GM12878 (cell line): ENCODE measurements at regions not wholly inside any gene's neighbourhood (a gene's known extent, or its start where the extent isn't known, plus 50 kb on each side); places are given as distances from the start of the nearest gene placed in this dataset.

Source experiments
- ATAC-seq: fragments of 200-7000 bp; cut with Tn5 transposase; 3 replicates; pipeline ENCODE4 v1.9.1; 2020; ENCODE audit warnings: mild to moderate bottlenecking, moderate library complexity
- BruUV-seq: library from RNA; stranded (reverse); fragments of 400-500 nt; replicated peaks from 2 replicates; lab custom pipeline; 2021; lab: Mats Ljungman, UMichigan
- CTCF ChIA-PET: fragments of 300-600 bp; sonication (Branson Sonifier 250); formaldehyde crosslinking; extraction: SDS; loops from one replicate; lab custom pipeline; 2021; ENCODE audit warnings: inconsistent platforms; lab: Yijun Ruan, JAX
- POLR2A ChIA-PET: fragments of 350-600 bp; formaldehyde crosslinking; extraction: SDS; loops from one replicate; lab custom pipeline; 2021; ENCODE audit warnings: inconsistent platforms; lab: Charles Lee
- RAD21 ChIA-PET: fragments of 300-600 bp; sonication (Branson Sonifier 250); formaldehyde crosslinking; loops from one replicate; lab custom pipeline; 2023; ENCODE audit warnings: antibody characterized with exemption; ENCODE audit not compliant: unreplicated experiment; lab: Charles Lee
- SMC1A ChIA-PET: fragments of 300-600 bp; sonication (Branson Sonifier 250); formaldehyde crosslinking; loops from one replicate; lab custom pipeline; 2023; ENCODE audit not compliant: unreplicated experiment, uncharacterized antibody; lab: Charles Lee
- DNase-seq: peaks from one replicate; pipeline ENCODE4 v3.0.0-alpha.2; 2011; ENCODE audit warnings: low read depth, low spot score
- FAIRE-seq: peaks from 3 replicates; lab custom pipeline; 2011; peaks lifted over from hg19 to GRCh38; lab: Jason Lieb, UNC
- H2AFZ ChIP-seq: 2 replicates; pipeline ENCODE4 v1.6.0; 2011; ENCODE audit warnings: low read depth, low read length, control low read depth; ENCODE audit not compliant: control insufficient read depth
- H3K27ac ChIP-seq: 2 replicates; pipeline ENCODE4 v1.5.1; 2011; ENCODE audit warnings: control low read depth; ENCODE audit not compliant: control insufficient read depth, insufficient read depth
- H3K27me3 ChIP-seq, 2 experiments: replicated peaks in 1 of 2; 2 replicates each; pipeline versions ENCODE4 v1.6.0 to v1.6.1; 2011; ENCODE audit warnings: low read length in 1 of 2; ENCODE audit not compliant: control insufficient read depth in 2 of 2, insufficient read depth in 2 of 2
- H3K36me3 ChIP-seq, 2 experiments: 2 replicates each; pipeline ENCODE4 v1.5.1; 2011; ENCODE audit warnings: low read length in 1 of 2; ENCODE audit not compliant: control insufficient read depth in 2 of 2, insufficient read depth in 2 of 2
- H3K4me1 ChIP-seq: 2 replicates; pipeline ENCODE4 v1.6.1; 2011; ENCODE audit warnings: mild to moderate bottlenecking, low read length, moderate library complexity, mixed read lengths; ENCODE audit not compliant: control insufficient read depth, insufficient read depth
- H3K4me2 ChIP-seq: 2 replicates; pipeline ENCODE4 v1.6.0; 2011; ENCODE audit warnings: control low read depth; ENCODE audit not compliant: control insufficient read depth, insufficient read depth
- H3K4me3 ChIP-seq: fragments of 200-600 bp; sonication (generic); 2 replicates; pipeline ENCODE4 v1.5.1; 2016
- H3K79me2 ChIP-seq: 2 replicates; pipeline ENCODE4 v1.6.0; 2011; ENCODE audit warnings: low read length; ENCODE audit not compliant: control insufficient read depth, insufficient read depth
- H3K9ac ChIP-seq: 2 replicates; pipeline ENCODE4 v1.8.0; 2011; ENCODE audit warnings: low read length, control low read depth, mixed read lengths; ENCODE audit not compliant: control insufficient read depth, insufficient read depth
- H3K9me3 ChIP-seq: replicated peaks from 3 replicates; pipeline ENCODE4 v1.5.1; 2011; ENCODE audit warnings: mild to moderate bottlenecking, low read length; ENCODE audit not compliant: control insufficient read depth, insufficient read depth
- H4K20me1 ChIP-seq: 2 replicates; pipeline ENCODE4 v1.6.0; 2011; ENCODE audit not compliant: control insufficient read depth, insufficient read depth
- BCL11A ChIP-seq: IDR thresholded peaks from 2 replicates; pipeline ENCODE4 v1.6.1; 2011; ENCODE audit warnings: low read depth, low read length
- DPF2 ChIP-seq: fragments of 450-650 bp; IDR thresholded peaks from 2 replicates; pipeline ENCODE4 v1.6.1; 2017; ENCODE audit warnings: mild to moderate bottlenecking
- EGR1 ChIP-seq, 2 experiments: IDR thresholded peaks; 1 replicate in 1 of 2; 2 replicates in 1 of 2; pipeline ENCODE4 v1.6.1; 2011 to 2012; ENCODE audit warnings: low read depth in 2 of 2, low read length in 2 of 2, borderline replicate concordance in 1 of 2, mild to moderate bottlenecking in 1 of 2, moderate library complexity in 1 of 2
- ETV6 ChIP-seq, 2 experiments: fragments of 450-650 bp in 1 of 2; IDR thresholded peaks in 1 of 2; conservative IDR thresholded peaks in 1 of 2; 2 replicates each; pipeline ENCODE4 v1.6.1; 2014; ENCODE audit warnings: antibody characterized with exemption in 1 of 2, borderline replicate concordance in 1 of 2, low read depth in 1 of 2, mild to moderate bottlenecking in 1 of 2, moderate library complexity in 1 of 2
- HDGF ChIP-seq: fragments of 450-650 bp; IDR thresholded peaks from 2 replicates; pipeline ENCODE4 v1.6.1; 2016; ENCODE audit warnings: antibody characterized with exemption
- NFYA ChIP-seq: IDR thresholded peaks from 2 replicates; pipeline ENCODE4 v1.6.1; 2011; ENCODE audit warnings: low read depth, mild to moderate bottlenecking, low read length, improper control_type of control experiment, borderline replicate concordance
- POLR2A ChIP-seq: IDR thresholded peaks from 2 replicates; pipeline ENCODE4 v1.6.1; 2011; ENCODE audit warnings: low read depth, mild to moderate bottlenecking, low read length
- POU2F2 ChIP-seq: IDR thresholded peaks from 3 replicates; pipeline ENCODE4 v1.6.1; 2011; ENCODE audit warnings: low read depth, mild to moderate bottlenecking, low read length, borderline replicate concordance
- SMARCA5 ChIP-seq: fragments of 450-650 bp; IDR thresholded peaks from 2 replicates; pipeline ENCODE4 v1.6.1; 2017; ENCODE audit warnings: mild to moderate bottlenecking
- SUZ12 ChIP-seq: fragments of 200-600 bp; sonication (generic); IDR thresholded peaks from one replicate; pipeline ENCODE4 v1.6.1; 2018; ENCODE audit warnings: antibody characterized with exemption, mild to moderate bottlenecking; ENCODE audit not compliant: unreplicated experiment
- WGBS: methylation state at CpG from one replicate; pipeline ENCODE4 v1.1.6; 2016; ENCODE audit warnings: low lambda C conversion rate; ENCODE audit not compliant: insufficient replicate concordance, insufficient coverage; ENCODE audit errors: missing lambda C conversion rate; 5-methylcytosine and 5-hydroxymethylcytosine counted together
- in situ Hi-C: fragments of 300-500 bp; cut with MboI; formaldehyde crosslinking; loops from 9 replicates; pipeline ENCODE4 v1.14.3; 2018; ENCODE audit warnings: mixed read lengths
- intact Hi-C: fragments of 100-400 bp; cut with micrococcal nuclease; formaldehyde crosslinking; loops from one replicate; pipeline ENCODE4 v1.14.2; 2022; ENCODE audit not compliant: unreplicated experiment
- TF ChIP-seq, protein P1 (sequence below): IDR thresholded peaks from 2 replicates; pipeline ENCODE4 v1.6.1; 2012; ENCODE audit warnings: low read length, inconsistent platforms
- TF ChIP-seq, protein P2 (sequence below): IDR thresholded peaks from 2 replicates; pipeline ENCODE4 v1.6.1; 2011; ENCODE audit warnings: borderline replicate concordance, low read depth, mild to moderate bottlenecking, moderate library complexity, low read length; ENCODE audit not compliant: insufficient read depth, poor library complexity, severe bottlenecking
- TF ChIP-seq, protein P3 (sequence below): IDR thresholded peaks from 2 replicates; pipeline ENCODE4 v1.6.1; 2012; ENCODE audit warnings: improper control_type of control experiment, low read depth, low read length; ENCODE audit not compliant: insufficient replicate concordance
- TF ChIP-seq, protein P4 (sequence below): fragments of 450-650 bp; conservative IDR thresholded peaks from 2 replicates; pipeline ENCODE4 v1.6.1; 2017; ENCODE audit warnings: mild to moderate bottlenecking, moderate library complexity

DNA sequence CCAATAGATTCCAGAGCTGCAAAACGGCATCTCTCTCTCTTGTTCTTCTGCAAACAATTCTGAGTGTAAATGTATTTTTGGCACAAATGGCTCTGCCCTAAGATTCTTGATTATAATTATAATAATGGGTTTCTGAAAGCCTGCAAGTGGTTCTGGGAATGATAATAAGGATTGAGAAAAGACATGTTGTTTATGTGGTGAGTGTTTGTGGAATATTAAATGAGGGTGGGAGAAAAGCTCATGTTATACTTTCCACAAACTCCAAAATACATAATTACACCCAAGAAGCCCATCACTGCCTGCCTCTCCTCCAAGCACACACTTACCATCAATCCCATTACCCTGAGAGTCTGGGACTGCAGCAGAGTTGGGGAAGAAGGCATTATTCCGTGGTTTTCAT, 460.0 kb upstream of the BRINP1 start:
- ATAC-seq (no peak), DNase-seq (no peak), FAIRE-seq (no peak)
- Histone ChIP-seq H3K9me3 (no peaks in the 10 kb centered on the region), H3K27ac (no peak overlapping the region), H3K4me1 (no peaks in the 10 kb centered on the region), H3K9ac (no peak overlapping the region), H3K79me2 (no peaks in the 10 kb centered on the region), H3K27me3 (no peaks in the 10 kb centered on the region; a peak in 2 of 4 replicates), H2AFZ (no peak overlapping the region), H3K36me3 (no peaks in the 10 kb centered on the region), H4K20me1 (no peaks in the 10 kb centered on the region), H3K4me3 (no peak overlapping the region), H3K4me2 (no peak overlapping the region)
- ChIA-PET CTCF (no interaction called here), RAD21 (no interaction called here), SMC1A (no interaction called here), POLR2A (no interaction called here)
- no TSS peak for BruUV-seq
- TF ChIP-seq SUZ12 (no peak), POLR2A (no peak), EGR1 (IDR thresholded peaks at IDR 0.05; ENCODE audit: borderline replicate concordance in 1 of 2, low read depth in 2 of 2, low read length in 2 of 2) (no peak), NFYA (no peak), DPF2 (no peak), BCL11A (no peak), ETV6 (conservative IDR thresholded peaks at IDR 0.05 in 1 of 2, IDR thresholded peaks at IDR 0.05 in 1 of 2; ENCODE audit: borderline replicate concordance in 1 of 2, low read depth in 1 of 2) (no peak), POU2F2 (no peak), SMARCA5 (no peak), HDGF (no peak)
- TF ChIP-seq, protein P1, sequence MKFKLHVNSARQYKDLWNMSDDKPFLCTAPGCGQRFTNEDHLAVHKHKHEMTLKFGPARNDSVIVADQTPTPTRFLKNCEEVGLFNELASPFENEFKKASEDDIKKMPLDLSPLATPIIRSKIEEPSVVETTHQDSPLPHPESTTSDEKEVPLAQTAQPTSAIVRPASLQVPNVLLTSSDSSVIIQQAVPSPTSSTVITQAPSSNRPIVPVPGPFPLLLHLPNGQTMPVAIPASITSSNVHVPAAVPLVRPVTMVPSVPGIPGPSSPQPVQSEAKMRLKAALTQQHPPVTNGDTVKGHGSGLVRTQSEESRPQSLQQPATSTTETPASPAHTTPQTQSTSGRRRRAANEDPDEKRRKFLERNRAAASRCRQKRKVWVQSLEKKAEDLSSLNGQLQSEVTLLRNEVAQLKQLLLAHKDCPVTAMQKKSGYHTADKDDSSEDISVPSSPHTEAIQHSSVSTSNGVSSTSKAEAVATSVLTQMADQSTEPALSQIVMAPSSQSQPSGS, result no peak
- TF ChIP-seq, protein P2, sequence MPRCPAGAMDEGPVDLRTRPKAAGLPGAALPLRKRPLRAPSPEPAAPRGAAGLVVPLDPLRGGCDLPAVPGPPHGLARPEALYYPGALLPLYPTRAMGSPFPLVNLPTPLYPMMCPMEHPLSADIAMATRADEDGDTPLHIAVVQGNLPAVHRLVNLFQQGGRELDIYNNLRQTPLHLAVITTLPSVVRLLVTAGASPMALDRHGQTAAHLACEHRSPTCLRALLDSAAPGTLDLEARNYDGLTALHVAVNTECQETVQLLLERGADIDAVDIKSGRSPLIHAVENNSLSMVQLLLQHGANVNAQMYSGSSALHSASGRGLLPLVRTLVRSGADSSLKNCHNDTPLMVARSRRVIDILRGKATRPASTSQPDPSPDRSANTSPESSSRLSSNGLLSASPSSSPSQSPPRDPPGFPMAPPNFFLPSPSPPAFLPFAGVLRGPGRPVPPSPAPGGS, result no peak
- TF ChIP-seq, protein P3, sequence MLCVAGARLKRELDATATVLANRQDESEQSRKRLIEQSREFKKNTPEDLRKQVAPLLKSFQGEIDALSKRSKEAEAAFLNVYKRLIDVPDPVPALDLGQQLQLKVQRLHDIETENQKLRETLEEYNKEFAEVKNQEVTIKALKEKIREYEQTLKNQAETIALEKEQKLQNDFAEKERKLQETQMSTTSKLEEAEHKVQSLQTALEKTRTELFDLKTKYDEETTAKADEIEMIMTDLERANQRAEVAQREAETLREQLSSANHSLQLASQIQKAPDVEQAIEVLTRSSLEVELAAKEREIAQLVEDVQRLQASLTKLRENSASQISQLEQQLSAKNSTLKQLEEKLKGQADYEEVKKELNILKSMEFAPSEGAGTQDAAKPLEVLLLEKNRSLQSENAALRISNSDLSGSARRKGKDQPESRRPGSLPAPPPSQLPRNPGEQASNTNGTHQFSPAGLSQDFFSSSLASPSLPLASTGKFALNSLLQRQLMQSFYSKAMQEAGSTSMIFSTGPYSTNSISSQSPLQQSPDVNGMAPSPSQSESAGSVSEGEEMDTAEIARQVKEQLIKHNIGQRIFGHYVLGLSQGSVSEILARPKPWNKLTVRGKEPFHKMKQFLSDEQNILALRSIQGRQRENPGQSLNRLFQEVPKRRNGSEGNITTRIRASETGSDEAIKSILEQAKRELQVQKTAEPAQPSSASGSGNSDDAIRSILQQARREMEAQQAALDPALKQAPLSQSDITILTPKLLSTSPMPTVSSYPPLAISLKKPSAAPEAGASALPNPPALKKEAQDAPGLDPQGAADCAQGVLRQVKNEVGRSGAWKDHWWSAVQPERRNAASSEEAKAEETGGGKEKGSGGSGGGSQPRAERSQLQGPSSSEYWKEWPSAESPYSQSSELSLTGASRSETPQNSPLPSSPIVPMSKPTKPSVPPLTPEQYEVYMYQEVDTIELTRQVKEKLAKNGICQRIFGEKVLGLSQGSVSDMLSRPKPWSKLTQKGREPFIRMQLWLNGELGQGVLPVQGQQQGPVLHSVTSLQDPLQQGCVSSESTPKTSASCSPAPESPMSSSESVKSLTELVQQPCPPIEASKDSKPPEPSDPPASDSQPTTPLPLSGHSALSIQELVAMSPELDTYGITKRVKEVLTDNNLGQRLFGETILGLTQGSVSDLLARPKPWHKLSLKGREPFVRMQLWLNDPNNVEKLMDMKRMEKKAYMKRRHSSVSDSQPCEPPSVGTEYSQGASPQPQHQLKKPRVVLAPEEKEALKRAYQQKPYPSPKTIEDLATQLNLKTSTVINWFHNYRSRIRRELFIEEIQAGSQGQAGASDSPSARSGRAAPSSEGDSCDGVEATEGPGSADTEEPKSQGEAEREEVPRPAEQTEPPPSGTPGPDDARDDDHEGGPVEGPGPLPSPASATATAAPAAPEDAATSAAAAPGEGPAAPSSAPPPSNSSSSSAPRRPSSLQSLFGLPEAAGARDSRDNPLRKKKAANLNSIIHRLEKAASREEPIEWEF, result no peak
- TF ChIP-seq, protein P4, sequence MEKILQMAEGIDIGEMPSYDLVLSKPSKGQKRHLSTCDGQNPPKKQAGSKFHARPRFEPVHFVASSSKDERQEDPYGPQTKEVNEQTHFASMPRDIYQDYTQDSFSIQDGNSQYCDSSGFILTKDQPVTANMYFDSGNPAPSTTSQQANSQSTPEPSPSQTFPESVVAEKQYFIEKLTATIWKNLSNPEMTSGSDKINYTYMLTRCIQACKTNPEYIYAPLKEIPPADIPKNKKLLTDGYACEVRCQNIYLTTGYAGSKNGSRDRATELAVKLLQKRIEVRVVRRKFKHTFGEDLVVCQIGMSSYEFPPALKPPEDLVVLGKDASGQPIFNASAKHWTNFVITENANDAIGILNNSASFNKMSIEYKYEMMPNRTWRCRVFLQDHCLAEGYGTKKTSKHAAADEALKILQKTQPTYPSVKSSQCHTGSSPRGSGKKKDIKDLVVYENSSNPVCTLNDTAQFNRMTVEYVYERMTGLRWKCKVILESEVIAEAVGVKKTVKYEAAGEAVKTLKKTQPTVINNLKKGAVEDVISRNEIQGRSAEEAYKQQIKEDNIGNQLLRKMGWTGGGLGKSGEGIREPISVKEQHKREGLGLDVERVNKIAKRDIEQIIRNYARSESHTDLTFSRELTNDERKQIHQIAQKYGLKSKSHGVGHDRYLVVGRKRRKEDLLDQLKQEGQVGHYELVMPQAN, result no peak
- intact Hi-C loops, result no loop called here
- in situ Hi-C loops, result no loop called here
- 4% methylated on average over 2 of the region's 2 CpGs for WGBS
